BLaER1 treated with 17β-estradiol and CSF1 and Interleukin-3, amounts not matched to agents 10 nM and 100 nM (cell line): ENCODE measurements at regions not wholly inside any gene's neighbourhood (a gene's known extent, or its start where the extent isn't known, plus 50 kb on each side); places are given as distances from the start of the nearest gene placed in this dataset.

ENCODE experiments used
- H3K27ac ChIP-seq, 11 experiments: shearing (Covaris generic); formaldehyde crosslinking; 2 replicates each; pipeline ENCODE4 v1.8.1; 2022
- H3K27me3 ChIP-seq, 11 experiments: shearing (Covaris generic); formaldehyde crosslinking; 2 replicates each; pipeline ENCODE4 v1.8.1; 2022
- H3K36me3 ChIP-seq, 11 experiments: shearing (Covaris generic); formaldehyde crosslinking; 2 replicates each; pipeline ENCODE4 v1.8.1; 2022
- H3K4me1 ChIP-seq, 10 experiments: shearing (Covaris generic); formaldehyde crosslinking; 2 replicates each; pipeline ENCODE4 v1.8.1; 2022
- H3K4me2 ChIP-seq, 11 experiments: shearing (Covaris generic); formaldehyde crosslinking; 2 replicates each; pipeline ENCODE4 v1.8.1; 2022
- H3K4me3 ChIP-seq, 10 experiments: shearing (Covaris generic); formaldehyde crosslinking; 2 replicates each; pipeline ENCODE4 v1.8.1; 2022
- H3K9ac ChIP-seq, 11 experiments: shearing (Covaris generic); formaldehyde crosslinking; 2 replicates each; pipeline ENCODE4 v1.8.1; 2022
- H3K9me3 ChIP-seq, 11 experiments: shearing (Covaris generic); formaldehyde crosslinking; replicated peaks in 1 of 11; 2 replicates each; pipeline ENCODE4 v1.8.1; 2022
- H4K20me1 ChIP-seq, 11 experiments: shearing (Covaris generic); formaldehyde crosslinking; 2 replicates each; pipeline ENCODE4 v1.8.1; 2022
- Cebpa-rat ChIP-seq, 11 experiments: shearing (Covaris generic); IDR thresholded peaks; 2 replicates each; pipeline ENCODE4 v1.8.1; 2022

GRCh38 chr11:28470180-28470579 lies 362.0 kb downstream of the METTL15 start:
- Histone ChIP-seq H3K9ac (no peak overlapping the region), H4K20me1 (no peaks in the 10 kb centered on the region), H3K36me3 (no peaks in the 10 kb centered on the region), H3K9me3 (no peaks in the 10 kb centered on the region), H3K27ac (no peak overlapping the region), H3K27me3 (no peaks in the 10 kb centered on the region), H3K4me1 (peaks cover 0 to 25% (median 5%) of the 10 kb centered on the region in 10 experiments; a peak in 10 of 20 replicates), H3K4me2 (no peak overlapping the region), H3K4me3 (no peak overlapping the region)
- no peak for TF ChIP-seq Cebpa-rat (IDR thresholded peaks at IDR 0.05)

GRCh38 chr11:28466506-28466905 lies 358.3 kb downstream of the METTL15 start:
- TF ChIP-seq Cebpa-rat (IDR thresholded peaks at IDR 0.05), result no peak
- no peaks in the 10 kb centered on the region for H3K9me3 ChIP-seq
- H3K4me1 ChIP-seq, result peaks cover 0 to 55% (median 5%) of the 10 kb centered on the region in 10 experiments; a peak in 10 of 20 replicates
- no peaks in the 10 kb centered on the region for H4K20me1 ChIP-seq
- no peak overlapping the region for H3K4me3 ChIP-seq
- peak overlapping the region in 2 of 11 experiments; percentile 59 to 64; a peak in 1 of 22 replicates for H3K4me2 ChIP-seq
- H3K27ac ChIP-seq, result no peak overlapping the region
- no peaks in the 10 kb centered on the region for H3K36me3 ChIP-seq
- no peak overlapping the region for H3K9ac ChIP-seq
- H3K27me3 ChIP-seq, result no peaks in the 10 kb centered on the region

- peaks cover 0 to 66% (median 5%) of the 10 kb centered on the region in 10 experiments; a peak in 10 of 20 replicates for H3K4me1 ChIP-seq
- H3K9me3 ChIP-seq, result no peaks in the 10 kb centered on the region
- H3K9ac ChIP-seq, result no peak overlapping the region
- peak overlapping the region in 1 of 11 experiments; percentile 19; a peak in 1 of 22 replicates for H3K27ac ChIP-seq
- no peak overlapping the region for H3K4me3 ChIP-seq
- no peaks in the 10 kb centered on the region for H4K20me1 ChIP-seq
- no peaks in the 10 kb centered on the region for H3K27me3 ChIP-seq
- no peak for TF ChIP-seq Cebpa-rat (IDR thresholded peaks at IDR 0.05)
- H3K36me3 ChIP-seq, result no peaks in the 10 kb centered on the region
- peak overlapping the region in 3 of 11 experiments; percentile 11 to 69 (median 63); a peak in 5 of 22 replicates for H3K4me2 ChIP-seq
Measured at GRCh38 chr11:28464252-28464867, 356.2 kb downstream of the METTL15 start.

DNA sequence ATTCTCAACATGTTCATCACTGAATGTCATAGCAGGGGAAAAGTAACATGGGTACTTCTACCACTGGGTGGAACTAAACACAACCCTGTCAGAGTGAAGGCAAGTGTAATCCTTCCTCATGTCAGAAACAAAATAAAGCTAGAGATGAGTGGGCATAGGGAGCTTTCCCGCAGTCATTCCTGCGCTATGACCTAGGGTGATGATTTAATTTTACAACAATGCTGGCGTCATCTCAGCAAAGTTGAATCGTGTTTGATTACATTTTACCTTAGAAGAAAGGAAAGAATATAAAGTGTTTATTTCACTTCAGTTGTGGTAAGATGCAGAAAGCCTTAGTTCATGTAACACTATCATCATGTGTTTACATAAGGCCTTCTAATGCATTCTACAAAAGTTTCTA lies 355.6 kb downstream of the METTL15 start:
- Histone ChIP-seq H3K27me3 (no peaks in the 10 kb centered on the region), H4K20me1 (no peaks in the 10 kb centered on the region), H3K4me3 (no peak overlapping the region), H3K9me3 (no peaks in the 10 kb centered on the region), H3K9ac (no peak overlapping the region), H3K4me1 (peaks cover 0 to 66% (median 5%) of the 10 kb centered on the region in 10 experiments; a peak in 10 of 20 replicates), H3K36me3 (no peaks in the 10 kb centered on the region), H3K4me2 (peak overlapping the region in 3 of 11 experiments; percentile 11 to 69 (median 39); a peak in 5 of 22 replicates), H3K27ac (peak overlapping the region in 1 of 11 experiments; percentile 19; a peak in 1 of 22 replicates)
- TF ChIP-seq Cebpa-rat (IDR thresholded peaks at IDR 0.05), result no peak

GRCh38 chr11:28461846-28462245 lies 353.7 kb downstream of the METTL15 start:
- Histone ChIP-seq H3K27ac (no peak overlapping the region), H4K20me1 (no peaks in the 10 kb centered on the region), H3K9ac (no peak overlapping the region), H3K4me2 (peak overlapping the region in 3 of 11 experiments; percentile 27 to 68 (median 40); a peak in 4 of 22 replicates), H3K4me1 (peaks cover 0 to 48% (median 0%) of the 10 kb centered on the region in 10 experiments; a peak in 6 of 20 replicates), H3K36me3 (no peaks in the 10 kb centered on the region), H3K4me3 (no peak overlapping the region), H3K9me3 (no peaks in the 10 kb centered on the region), H3K27me3 (no peaks in the 10 kb centered on the region)
- TF ChIP-seq Cebpa-rat (IDR thresholded peaks at IDR 0.05), result no peak

- Histone ChIP-seq H3K4me3 (no peak overlapping the region), H3K9me3 (no peaks in the 10 kb centered on the region), H3K4me2 (peak overlapping the region in 3 of 11 experiments; percentile 27 to 68 (median 40); a peak in 5 of 22 replicates), H3K4me1 (peaks cover 0 to 48% (median 0%) of the 10 kb centered on the region in 10 experiments; a peak in 6 of 20 replicates), H3K27me3 (no peaks in the 10 kb centered on the region), H4K20me1 (no peaks in the 10 kb centered on the region), H3K27ac (no peak overlapping the region), H3K36me3 (no peaks in the 10 kb centered on the region), H3K9ac (no peak overlapping the region)
- TF ChIP-seq Cebpa-rat (IDR thresholded peaks at IDR 0.05), result no peak
Measured at GRCh38 chr11:28461338-28461737, 353.1 kb downstream of the METTL15 start.

DNA sequence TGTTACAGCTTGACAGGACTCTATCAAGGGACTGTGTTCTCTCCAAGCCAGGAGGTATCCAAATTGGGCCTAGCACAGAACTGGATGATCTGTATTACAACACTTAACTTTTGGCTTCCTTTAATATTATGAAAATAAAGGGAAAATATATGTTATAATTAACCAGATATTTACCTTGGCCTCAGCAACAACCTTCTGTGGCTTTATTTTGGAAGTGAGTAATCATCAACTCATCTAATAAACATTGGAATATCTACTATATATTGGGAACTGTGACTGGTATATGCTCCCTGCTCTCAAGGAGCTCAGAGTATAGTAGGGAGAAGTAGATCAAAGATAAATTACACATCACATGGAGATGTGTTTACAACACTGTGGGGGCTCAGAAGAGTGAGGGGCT lies 352.2 kb downstream of the METTL15 start:
- Histone ChIP-seq H3K36me3 (no peaks in the 10 kb centered on the region), H3K27ac (no peak overlapping the region)
- TF ChIP-seq Cebpa-rat (IDR thresholded peaks at IDR 0.05), result no peak

GRCh38 chr11:28459912-28460311 lies 351.7 kb downstream of the METTL15 start:
- Histone ChIP-seq H3K4me1 (peaks cover 0 to 38% (median 0%) of the 10 kb centered on the region in 10 experiments; a peak in 6 of 20 replicates), H3K36me3 (no peaks in the 10 kb centered on the region), H3K4me3 (no peak overlapping the region), H3K27me3 (no peaks in the 10 kb centered on the region), H3K27ac (no peak overlapping the region), H4K20me1 (no peaks in the 10 kb centered on the region), H3K4me2 (no peak overlapping the region), H3K9me3 (no peaks in the 10 kb centered on the region), H3K9ac (no peak overlapping the region)
- no peak for TF ChIP-seq Cebpa-rat (IDR thresholded peaks at IDR 0.05)

More for the DNA sequence above, 352.2 kb downstream of the METTL15 start:
- Histone ChIP-seq H3K9me3 (no peaks in the 10 kb centered on the region), H4K20me1 (no peaks in the 10 kb centered on the region), H3K4me1 (peaks cover 0 to 43% (median 0%) of the 10 kb centered on the region in 10 experiments; a peak in 6 of 20 replicates), H3K9ac (no peak overlapping the region), H3K4me2 (peak overlapping the region in 2 of 11 experiments; percentile 27 to 68; a peak in 1 of 22 replicates), H3K27me3 (no peaks in the 10 kb centered on the region), H3K4me3 (no peak overlapping the region)

DNA sequence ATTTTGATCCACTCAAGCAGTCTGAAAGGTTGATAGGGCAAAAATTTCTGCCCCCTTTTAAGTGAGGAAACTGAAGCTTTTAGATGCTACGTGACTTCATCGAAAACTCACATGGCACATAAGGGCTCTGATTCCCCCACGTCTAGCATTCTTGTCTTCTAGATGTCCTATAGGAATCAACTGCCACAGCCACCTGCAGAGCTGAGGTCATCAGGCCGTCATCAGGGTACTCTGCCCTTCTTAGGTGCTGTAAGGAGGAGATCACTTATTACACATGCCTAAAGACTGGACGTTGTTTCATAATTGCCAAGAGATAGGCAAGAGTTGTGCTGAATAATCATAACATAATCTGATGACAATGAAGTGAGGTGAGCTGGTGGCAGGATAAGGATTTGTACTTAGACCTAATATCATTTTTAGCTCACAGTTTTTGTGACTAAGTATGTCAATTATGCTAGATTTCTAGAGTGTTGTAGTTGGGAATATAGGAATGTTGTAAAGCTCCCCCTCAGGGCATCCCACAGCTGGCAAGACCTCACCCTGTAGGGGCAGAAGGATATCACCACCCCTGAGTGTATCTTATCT lies 349.4 kb downstream of the METTL15 start:
- no peaks in the 10 kb centered on the region for H4K20me1 ChIP-seq
- H3K27ac ChIP-seq, result no peak overlapping the region
- no peak overlapping the region for H3K4me2 ChIP-seq
- no peak overlapping the region for H3K4me3 ChIP-seq
- no peak overlapping the region for H3K9ac ChIP-seq
- H3K27me3 ChIP-seq, result no peaks in the 10 kb centered on the region
- peaks cover 0 to 23% (median 0%) of the 10 kb centered on the region in 10 experiments; a peak in 5 of 20 replicates for H3K4me1 ChIP-seq
- no peaks in the 10 kb centered on the region for H3K36me3 ChIP-seq
- no peak for TF ChIP-seq Cebpa-rat (IDR thresholded peaks at IDR 0.05)
- no peaks in the 10 kb centered on the region for H3K9me3 ChIP-seq
